ENCODE measurements at regions not wholly inside any gene's neighbourhood (a gene's known extent, or its start where the extent isn't known, plus 50 kb on each side); places are given as distances from the start of the nearest gene placed in this dataset.

DNA sequence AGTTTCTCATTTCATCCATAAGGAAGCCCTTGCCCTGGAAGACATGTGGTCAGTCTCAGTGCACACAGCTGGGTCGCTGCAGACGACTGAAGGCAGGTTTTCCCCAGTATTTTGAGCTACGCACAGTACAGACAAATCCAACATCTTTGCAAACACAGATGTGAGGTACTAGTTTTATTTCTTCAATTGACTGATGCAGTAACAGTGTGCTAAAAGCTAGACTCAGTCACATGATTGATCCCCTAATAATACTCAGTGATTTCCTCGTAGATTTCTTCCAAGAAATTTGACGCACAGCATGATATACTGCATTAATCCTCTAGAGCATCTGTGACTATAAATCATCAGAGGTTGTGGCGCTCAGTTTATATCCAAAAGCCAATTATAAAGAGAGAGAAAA is 346.1 kb downstream of the DIRAS2 start:
- intact Hi-C loops (cut with DNase I; ENCODE audit: low total_unique reads): no loop called here

DNA sequence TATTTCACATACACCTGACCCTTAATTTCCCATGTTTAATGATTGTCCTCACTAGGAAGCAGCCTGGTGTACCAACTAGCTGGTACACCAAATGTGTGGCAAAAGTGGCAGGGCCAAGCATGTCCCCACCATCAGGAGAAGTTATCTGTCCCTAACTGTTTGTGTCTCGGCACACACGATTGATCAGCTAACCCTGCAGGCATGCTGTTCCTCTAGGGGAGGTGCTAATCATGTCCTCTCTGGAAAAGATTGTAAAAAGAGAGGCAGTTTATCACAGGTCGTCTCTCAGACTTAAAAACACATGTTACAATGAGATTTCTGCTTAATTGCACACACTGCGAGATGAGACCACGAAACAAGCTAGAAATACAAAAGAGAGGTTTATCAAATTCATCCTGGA is 342.7 kb downstream of the DIRAS2 start:
- H3K4me3 ChIP-seq: no peak overlapping the region
- intact Hi-C loops (cut with DNase I; ENCODE audit: low total_unique reads): no loop called here
- no peaks in the 10 kb centered on the region for H3K36me3 ChIP-seq
- no peak for DNase-seq (ENCODE audit: low spot score in 2 of 2)
- no peak overlapping the region for H3K27ac ChIP-seq
- H3K4me1 ChIP-seq: no peaks in the 10 kb centered on the region
- H3K27me3 ChIP-seq: no peaks in the 10 kb centered on the region
- TF ChIP-seq, protein P1, sequence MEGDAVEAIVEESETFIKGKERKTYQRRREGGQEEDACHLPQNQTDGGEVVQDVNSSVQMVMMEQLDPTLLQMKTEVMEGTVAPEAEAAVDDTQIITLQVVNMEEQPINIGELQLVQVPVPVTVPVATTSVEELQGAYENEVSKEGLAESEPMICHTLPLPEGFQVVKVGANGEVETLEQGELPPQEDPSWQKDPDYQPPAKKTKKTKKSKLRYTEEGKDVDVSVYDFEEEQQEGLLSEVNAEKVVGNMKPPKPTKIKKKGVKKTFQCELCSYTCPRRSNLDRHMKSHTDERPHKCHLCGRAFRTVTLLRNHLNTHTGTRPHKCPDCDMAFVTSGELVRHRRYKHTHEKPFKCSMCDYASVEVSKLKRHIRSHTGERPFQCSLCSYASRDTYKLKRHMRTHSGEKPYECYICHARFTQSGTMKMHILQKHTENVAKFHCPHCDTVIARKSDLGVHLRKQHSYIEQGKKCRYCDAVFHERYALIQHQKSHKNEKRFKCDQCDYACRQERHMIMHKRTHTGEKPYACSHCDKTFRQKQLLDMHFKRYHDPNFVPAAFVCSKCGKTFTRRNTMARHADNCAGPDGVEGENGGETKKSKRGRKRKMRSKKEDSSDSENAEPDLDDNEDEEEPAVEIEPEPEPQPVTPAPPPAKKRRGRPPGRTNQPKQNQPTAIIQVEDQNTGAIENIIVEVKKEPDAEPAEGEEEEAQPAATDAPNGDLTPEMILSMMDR (IDR thresholded peaks at IDR 0.05): no peak
- TF ChIP-seq POLR2AphosphoS5 (IDR thresholded peaks at IDR 0.05): no peak
- TF ChIP-seq POLR2A (IDR thresholded peaks at IDR 0.05): no peak
- no peaks in the 10 kb centered on the region for H3K9me3 ChIP-seq

More for the DNA sequence above, 346.1 kb downstream of the DIRAS2 start:
- Histone ChIP-seq H3K27me3 (no peaks in the 10 kb centered on the region), H3K27ac (no peak overlapping the region), H3K4me1 (no peaks in the 10 kb centered on the region), H3K36me3 (no peaks in the 10 kb centered on the region), H3K4me3 (no peak overlapping the region), H3K9me3 (no peaks in the 10 kb centered on the region)
- DNase-seq (ENCODE audit: low spot score in 2 of 2): no peak
- TF ChIP-seq POLR2AphosphoS5 (IDR thresholded peaks at IDR 0.05) (no peak), POLR2A (IDR thresholded peaks at IDR 0.05) (no peak)
- TF ChIP-seq, protein P1 (IDR thresholded peaks at IDR 0.05): no peak

DNA sequence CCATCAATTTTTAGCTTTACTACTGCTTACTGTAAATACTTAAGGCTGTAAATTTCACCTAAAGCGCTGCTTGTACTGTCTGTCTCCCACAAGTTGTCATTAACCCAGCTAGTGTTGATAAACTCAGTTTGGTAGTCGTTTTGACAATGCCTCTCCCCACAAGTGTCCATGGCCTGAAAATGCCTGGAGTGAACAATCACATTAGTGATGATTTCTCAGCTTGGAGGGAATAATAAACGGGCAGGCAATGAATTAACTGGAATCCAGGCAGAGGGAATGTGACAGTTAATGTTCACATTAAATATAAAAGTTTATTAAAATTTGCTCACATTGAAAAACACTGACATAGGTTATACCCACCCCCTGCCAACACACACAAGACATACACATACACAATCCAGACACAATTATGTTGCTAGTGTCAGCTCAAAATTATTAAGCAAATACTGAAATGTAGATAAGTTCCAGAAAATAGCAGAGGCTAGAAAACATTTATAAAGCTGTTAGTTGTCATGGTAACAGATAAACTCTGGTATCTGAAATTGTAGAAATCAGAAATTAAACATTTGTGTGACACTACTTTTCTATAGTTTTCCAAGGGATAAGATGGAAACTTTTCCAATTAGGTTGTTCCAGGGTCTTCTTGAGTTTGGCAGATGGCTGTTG is 341.9 kb downstream of the DIRAS2 start:
- H3K27ac ChIP-seq: no peak overlapping the region
- no peaks in the 10 kb centered on the region for H3K9me3 ChIP-seq
- H3K4me3 ChIP-seq: no peak overlapping the region
- H3K4me1 ChIP-seq: no peaks in the 10 kb centered on the region
- intact Hi-C loops (cut with DNase I; ENCODE audit: low total_unique reads): no loop called here
- no peaks in the 10 kb centered on the region for H3K27me3 ChIP-seq
- TF ChIP-seq, protein P1 (IDR thresholded peaks at IDR 0.05): no peak
- no peak for TF ChIP-seq POLR2A (IDR thresholded peaks at IDR 0.05)
- no peak for TF ChIP-seq POLR2AphosphoS5 (IDR thresholded peaks at IDR 0.05)
- no peaks in the 10 kb centered on the region for H3K36me3 ChIP-seq
- DNase-seq (ENCODE audit: low spot score in 2 of 2): no peak

DNA sequence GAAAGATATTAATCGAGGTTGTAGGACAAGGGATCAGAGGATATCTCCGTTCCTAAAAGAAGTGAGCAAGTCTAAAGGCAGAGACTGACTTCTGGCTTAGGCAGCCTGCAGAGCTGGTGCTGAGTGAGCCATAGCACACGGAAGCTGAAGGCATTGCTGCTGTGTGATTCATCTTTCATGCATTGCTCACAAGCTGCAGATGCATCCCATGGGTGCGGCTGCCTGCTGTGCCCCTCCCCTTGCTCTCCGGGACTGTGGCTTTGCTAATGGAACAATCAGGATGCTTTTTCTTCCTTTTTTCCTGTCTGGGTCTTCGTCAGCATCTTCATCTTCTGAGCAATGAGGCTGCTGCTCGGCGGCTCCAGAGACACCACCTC is 341.4 kb downstream of the DIRAS2 start:
- no peak for DNase-seq (ENCODE audit: low spot score in 2 of 2)
- Histone ChIP-seq H3K27ac (no peak overlapping the region), H3K4me1 (no peaks in the 10 kb centered on the region), H3K9me3 (no peaks in the 10 kb centered on the region), H3K4me3 (no peak overlapping the region), H3K36me3 (no peaks in the 10 kb centered on the region), H3K27me3 (no peaks in the 10 kb centered on the region)
- intact Hi-C loops (cut with DNase I; ENCODE audit: low total_unique reads): no loop called here
- TF ChIP-seq POLR2AphosphoS5 (IDR thresholded peaks at IDR 0.05): no peak
- TF ChIP-seq, protein P1 (IDR thresholded peaks at IDR 0.05): no peak
- no peak for TF ChIP-seq POLR2A (IDR thresholded peaks at IDR 0.05)

DNA sequence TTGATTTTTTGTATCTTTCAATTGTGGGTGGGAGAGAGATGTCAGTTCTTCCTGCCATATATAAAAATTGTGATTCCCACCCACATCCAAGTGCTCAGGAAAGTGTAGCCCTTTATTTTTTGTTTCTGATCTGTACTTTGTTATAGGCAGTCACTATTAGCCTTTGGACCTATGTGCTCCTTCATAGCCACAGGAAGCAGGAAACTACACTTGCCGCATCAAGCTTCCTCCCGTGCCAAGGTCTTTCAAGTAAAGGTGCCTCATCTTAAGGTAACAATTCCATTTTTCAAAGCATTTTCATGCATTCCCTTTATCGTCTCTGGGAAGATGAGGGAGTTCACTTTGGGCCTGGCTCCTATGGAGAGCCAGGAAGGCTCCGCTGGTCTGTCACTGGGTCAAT is 339.0 kb downstream of the DIRAS2 start:
- Histone ChIP-seq H3K4me3 (no peak overlapping the region), H3K27ac (no peak overlapping the region), H3K27me3 (no peaks in the 10 kb centered on the region), H3K4me1 (no peaks in the 10 kb centered on the region), H3K36me3 (no peaks in the 10 kb centered on the region), H3K9me3 (no peaks in the 10 kb centered on the region)
- TF ChIP-seq, protein P1 (IDR thresholded peaks at IDR 0.05): no peak
- TF ChIP-seq POLR2AphosphoS5 (IDR thresholded peaks at IDR 0.05) (no peak), POLR2A (IDR thresholded peaks at IDR 0.05) (no peak)
- DNase-seq (ENCODE audit: low spot score in 2 of 2): no peak
- intact Hi-C loops (cut with DNase I; ENCODE audit: low total_unique reads): no loop called here

Data from breast epithelium (tissue), 4 donors.